ENCODE measurements at regions not wholly inside any gene's neighbourhood (a gene's known extent, or its start where the extent isn't known, plus 50 kb on each side); places are given as distances from the start of the nearest gene placed in this dataset.

DNA sequence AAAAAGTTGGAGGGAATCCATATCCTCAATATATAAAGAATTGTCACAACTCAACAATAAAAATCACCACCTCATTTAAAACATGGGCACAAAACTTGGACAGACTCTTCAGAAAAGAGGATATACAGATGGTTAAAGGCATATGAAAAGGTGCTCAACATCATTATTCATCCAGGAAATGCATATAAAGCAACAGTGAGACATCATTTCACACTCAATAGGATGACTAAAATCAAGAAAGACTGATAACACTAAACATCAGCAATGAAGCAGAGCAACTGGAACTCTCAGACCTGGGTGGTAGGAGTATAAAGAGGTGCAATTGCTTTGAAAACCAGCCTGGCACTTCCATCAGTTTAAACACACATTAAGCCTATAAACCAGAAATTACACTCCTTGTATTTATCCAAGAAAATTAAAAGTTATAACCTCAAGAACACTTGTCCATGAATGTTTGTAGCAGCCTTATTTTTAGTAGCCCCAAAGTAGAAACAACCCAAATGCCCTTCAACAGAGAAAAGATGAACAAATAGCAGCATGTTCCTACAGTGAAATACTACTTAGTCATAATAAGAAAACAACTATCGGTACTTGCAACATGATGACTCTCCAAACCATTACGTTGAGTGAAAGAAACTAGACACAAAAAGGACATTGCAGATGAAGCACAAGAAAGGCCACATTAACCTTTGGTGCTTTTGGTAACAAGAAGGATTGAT lies 79.1 kb upstream of the TANC1 start:
- H3K14ac ChIP-seq (ENCODE audit: insufficient read depth, low read length) = no peak overlapping the region
- no peak overlapping the region for H4K91ac ChIP-seq (ENCODE audit: insufficient read length, low read depth, low read length)
- Mint-ChIP-seq H3K4me3 (no peak overlapping the region), H3K27me3 (ENCODE audit: low read depth) (no peaks in the 10 kb centered on the region), H3K9me3 (no peaks in the 10 kb centered on the region), H3K36me3 (ENCODE audit: insufficient read depth in 1 of 3, low read depth in 3 of 3) (no peaks in the 10 kb centered on the region), H3K27ac (no peak overlapping the region), H3K4me1 (peaks cover 5 to 10% of the 10 kb centered on the region in 2 experiments; a peak in 1 of 4 replicates)
- H3K4me1 ChIP-seq (ENCODE audit: insufficient read depth, low read length) = no peaks in the 10 kb centered on the region
- H3K79me2 ChIP-seq (ENCODE audit: insufficient read depth, low read length) = no peaks in the 10 kb centered on the region
- H2BK12ac ChIP-seq (ENCODE audit: insufficient read length, low read depth, low read length) = no peak overlapping the region
- H3K4me2 ChIP-seq (ENCODE audit: insufficient read depth, insufficient read length, low read length) = no peak overlapping the region
- H3K4ac ChIP-seq (ENCODE audit: low read depth, low read length) = no peak overlapping the region
- no peak overlapping the region for H3T11ph ChIP-seq (ENCODE audit: low read length)
- H2BK5ac ChIP-seq (ENCODE audit: insufficient read length, low read length) = no peak overlapping the region
- WGBS (ENCODE audit: extremely low coverage, insufficient read length, low lambda C conversion rate) = no CpG with 5 or more reads among the region's 2 CpGs
- H2BK15ac ChIP-seq (ENCODE audit: low read depth, low read length) = no peak overlapping the region
- H2BK20ac ChIP-seq (ENCODE audit: low read depth, low read length, poor library complexity, severe bottlenecking) = no peak overlapping the region
- no peak for DNase-seq
- H2AFZ ChIP-seq (ENCODE audit: low read length) = no peak overlapping the region
- H2AK5ac ChIP-seq (ENCODE audit: insufficient read length, low read length) = no peak overlapping the region
- H3K23ac ChIP-seq (ENCODE audit: insufficient read length, low read depth, low read length) = no peak overlapping the region
- H3K27ac ChIP-seq (ENCODE audit: insufficient read length, low read depth, low read length) = no peak overlapping the region
- H3K23me2 ChIP-seq (ENCODE audit: insufficient read length, low read depth, low read length, poor library complexity, severe bottlenecking) = no peaks in the 10 kb centered on the region
- no peak overlapping the region for H3K18ac ChIP-seq (ENCODE audit: insufficient read length, low read depth, low read length)
- H3K79me1 ChIP-seq (ENCODE audit: insufficient read depth, low read depth, low read length, poor library complexity, severe bottlenecking) = no peaks in the 10 kb centered on the region
- H3K9ac ChIP-seq (ENCODE audit: extremely low read depth, insufficient read length, low read length) = no peak overlapping the region
- no peaks in the 10 kb centered on the region for H3K27me3 ChIP-seq (ENCODE audit: insufficient read depth, low read length)
- H2BK120ac ChIP-seq (ENCODE audit: low read depth, low read length, poor library complexity, severe bottlenecking) = no peak overlapping the region
- TF ChIP-seq, protein P1, sequence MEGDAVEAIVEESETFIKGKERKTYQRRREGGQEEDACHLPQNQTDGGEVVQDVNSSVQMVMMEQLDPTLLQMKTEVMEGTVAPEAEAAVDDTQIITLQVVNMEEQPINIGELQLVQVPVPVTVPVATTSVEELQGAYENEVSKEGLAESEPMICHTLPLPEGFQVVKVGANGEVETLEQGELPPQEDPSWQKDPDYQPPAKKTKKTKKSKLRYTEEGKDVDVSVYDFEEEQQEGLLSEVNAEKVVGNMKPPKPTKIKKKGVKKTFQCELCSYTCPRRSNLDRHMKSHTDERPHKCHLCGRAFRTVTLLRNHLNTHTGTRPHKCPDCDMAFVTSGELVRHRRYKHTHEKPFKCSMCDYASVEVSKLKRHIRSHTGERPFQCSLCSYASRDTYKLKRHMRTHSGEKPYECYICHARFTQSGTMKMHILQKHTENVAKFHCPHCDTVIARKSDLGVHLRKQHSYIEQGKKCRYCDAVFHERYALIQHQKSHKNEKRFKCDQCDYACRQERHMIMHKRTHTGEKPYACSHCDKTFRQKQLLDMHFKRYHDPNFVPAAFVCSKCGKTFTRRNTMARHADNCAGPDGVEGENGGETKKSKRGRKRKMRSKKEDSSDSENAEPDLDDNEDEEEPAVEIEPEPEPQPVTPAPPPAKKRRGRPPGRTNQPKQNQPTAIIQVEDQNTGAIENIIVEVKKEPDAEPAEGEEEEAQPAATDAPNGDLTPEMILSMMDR (conservative IDR thresholded peaks at IDR 0.05) = no peak
- H3K9me3 ChIP-seq (ENCODE audit: control insufficient read depth, low read depth, low read length) = no peaks in the 10 kb centered on the region
- H4K5ac ChIP-seq (ENCODE audit: insufficient read length, low read depth, low read length) = no peak overlapping the region
- no peak overlapping the region for H4K8ac ChIP-seq (replicated peaks; ENCODE audit: insufficient read length, low read depth, low read length)
- no peaks in the 10 kb centered on the region for H4K20me1 ChIP-seq (ENCODE audit: control insufficient read depth, insufficient read depth, insufficient read length)
- no peak overlapping the region for H3K56ac ChIP-seq (ENCODE audit: insufficient read length, low read depth, low read length)
